Immature natural killer cell (primary cell): ENCODE measurements at regions not wholly inside any gene's neighbourhood (a gene's known extent, or its start where the extent isn't known, plus 50 kb on each side); places are given as distances from the start of the nearest gene placed in this dataset.

Experiments used
- DNase-seq, 3 donors: peaks; one replicate each; pipeline ENCODE4 v3.0.0; 2022; ENCODE audit warnings: mixed read lengths in 1 of 3
- H3K27ac Mint-ChIP-seq, 6 donors: one replicate each; pipeline ENCODE4 v1.8.0; 2020; ENCODE audit warnings: mixed read lengths in 6 of 6, mild to moderate bottlenecking in 5 of 6, inconsistent platforms in 4 of 6, moderate library complexity in 3 of 6
- H3K27me3 Mint-ChIP-seq, 3 donors: one replicate each; pipeline ENCODE4 v1.8.0; 2020 to 2021; ENCODE audit warnings: low read depth in 3 of 3, mild to moderate bottlenecking in 3 of 3, mixed read lengths in 3 of 3, moderate library complexity in 3 of 3, inconsistent platforms in 1 of 3
- H3K36me3 Mint-ChIP-seq, 3 donors: one replicate each; pipeline ENCODE4 v1.8.0; 2020; ENCODE audit warnings: mixed read lengths in 3 of 3, inconsistent platforms in 2 of 3, mild to moderate bottlenecking in 2 of 3
- H3K4me1 Mint-ChIP-seq, 2 donors: one replicate each; pipeline ENCODE4 v1.8.0; 2020; ENCODE audit warnings: inconsistent platforms in 2 of 2, mild to moderate bottlenecking in 2 of 2, mixed read lengths in 2 of 2, moderate library complexity in 1 of 2
- H3K4me3 Mint-ChIP-seq, 5 donors: one replicate each; pipeline ENCODE4 v1.8.0; 2020; ENCODE audit warnings: mild to moderate bottlenecking in 5 of 5, mixed read lengths in 5 of 5, inconsistent platforms in 3 of 5, moderate library complexity in 3 of 5
- H3K9me3 Mint-ChIP-seq, 6 donors: one replicate each; pipeline ENCODE4 v1.8.0; 2020; ENCODE audit warnings: mild to moderate bottlenecking in 6 of 6, mixed read lengths in 6 of 6, inconsistent platforms in 4 of 6, moderate library complexity in 3 of 6

- Mint-ChIP-seq H3K4me3 (no peak overlapping the region), H3K4me1 (no peaks in the 10 kb centered on the region), H3K27ac (no peak overlapping the region), H3K27me3 (peaks cover 0 to 6% (median 1%) of the 10 kb centered on the region in 3 donors), H3K9me3 (peaks cover 8 to 41% (median 20%) of the 10 kb centered on the region in 6 donors), H3K36me3 (no peaks in the 10 kb centered on the region)
- no peak for DNase-seq
Measured at GRCh38 chr13:63209330-63210017, 1793.8 kb upstream of the PCDH20 start.

- Mint-ChIP-seq H3K4me1 (no peaks in the 10 kb centered on the region), H3K4me3 (no peak overlapping the region), H3K27me3 (peaks cover 0 to 5% (median 1%) of the 10 kb centered on the region in 3 donors), H3K9me3 (peaks cover 8 to 40% (median 16%) of the 10 kb centered on the region in 6 donors), H3K36me3 (no peaks in the 10 kb centered on the region), H3K27ac (no peak overlapping the region)
- no peak for DNase-seq
Measured at GRCh38 chr13:63208826-63209225, 1793.2 kb upstream of the PCDH20 start.

- H3K27me3 Mint-ChIP-seq: peaks cover 0 to 1% (median 0%) of the 10 kb centered on the region in 3 donors
- no peak overlapping the region for H3K4me3 Mint-ChIP-seq
- no peak for DNase-seq
- H3K4me1 Mint-ChIP-seq: no peaks in the 10 kb centered on the region
- H3K36me3 Mint-ChIP-seq: no peaks in the 10 kb centered on the region
- no peak overlapping the region for H3K27ac Mint-ChIP-seq
- H3K9me3 Mint-ChIP-seq: peaks cover 9 to 29% (median 15%) of the 10 kb centered on the region in 6 donors
Measured at GRCh38 chr13:63206461-63206860, 1790.8 kb upstream of the PCDH20 start.

- H3K4me3 Mint-ChIP-seq: no peak overlapping the region
- H3K27me3 Mint-ChIP-seq: peaks cover 0 to 1% (median 0%) of the 10 kb centered on the region in 3 donors
- H3K36me3 Mint-ChIP-seq: no peaks in the 10 kb centered on the region
- DNase-seq: no peak
- peaks cover 6 to 22% (median 13%) of the 10 kb centered on the region in 6 donors for H3K9me3 Mint-ChIP-seq
- no peak overlapping the region for H3K27ac Mint-ChIP-seq
- no peaks in the 10 kb centered on the region for H3K4me1 Mint-ChIP-seq
Measured at GRCh38 chr13:63201493-63201892, 1785.8 kb upstream of the PCDH20 start.

DNA sequence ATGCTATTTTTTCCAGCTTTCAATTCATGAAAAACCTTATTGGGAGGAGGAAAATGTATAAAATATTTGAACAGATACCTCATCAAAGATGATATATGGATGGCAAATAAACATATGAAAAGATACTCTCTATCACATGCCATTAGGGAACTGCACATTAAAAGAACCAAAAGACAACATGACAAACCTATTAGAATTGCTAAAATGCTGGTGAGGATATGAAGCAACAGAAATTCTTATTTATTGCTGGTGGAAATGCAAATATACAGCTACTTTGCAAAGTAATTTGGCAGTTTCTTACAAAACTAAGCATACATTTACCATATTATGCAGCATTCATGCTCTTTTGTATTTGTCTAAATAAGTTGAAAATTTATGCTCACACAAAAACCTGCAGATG, 1783.9 kb upstream of the PCDH20 start:
- H3K36me3 Mint-ChIP-seq: no peaks in the 10 kb centered on the region
- no peak for DNase-seq
- H3K4me1 Mint-ChIP-seq: no peaks in the 10 kb centered on the region
- H3K9me3 Mint-ChIP-seq: peaks cover 10 to 23% (median 13%) of the 10 kb centered on the region in 6 donors
- no peak overlapping the region for H3K27ac Mint-ChIP-seq
- H3K4me3 Mint-ChIP-seq: no peak overlapping the region
- no peaks in the 10 kb centered on the region for H3K27me3 Mint-ChIP-seq

- Mint-ChIP-seq H3K36me3 (no peaks in the 10 kb centered on the region), H3K4me1 (no peaks in the 10 kb centered on the region), H3K27me3 (no peaks in the 10 kb centered on the region), H3K9me3 (peaks cover 10 to 17% (median 12%) of the 10 kb centered on the region in 6 donors), H3K4me3 (no peak overlapping the region), H3K27ac (no peak overlapping the region)
- DNase-seq: no peak
Measured at GRCh38 chr13:63198071-63198470, 1782.4 kb upstream of the PCDH20 start.

DNA sequence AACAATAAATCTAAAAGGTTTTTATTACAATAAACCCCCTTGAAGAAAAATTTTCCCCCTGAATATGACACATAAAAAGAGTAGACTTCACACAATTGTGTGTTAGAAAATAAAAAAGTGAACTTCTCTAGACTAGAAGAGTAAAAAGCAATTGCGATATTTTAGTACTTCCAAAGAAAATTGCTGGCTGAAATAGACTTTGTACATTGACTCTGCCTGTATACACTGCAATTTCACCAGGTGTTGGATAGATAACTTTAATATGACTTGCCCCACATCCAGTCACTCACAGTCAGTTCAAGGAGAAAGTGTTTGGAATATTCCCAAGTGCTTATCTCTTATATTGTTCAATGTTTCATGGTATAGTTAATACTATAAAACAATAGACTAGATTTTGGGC, 1780.1 kb upstream of the PCDH20 start:
- H3K36me3 Mint-ChIP-seq: peaks cover 0 to 4% (median 0%) of the 10 kb centered on the region in 3 donors
- H3K4me1 Mint-ChIP-seq: no peaks in the 10 kb centered on the region
- H3K27me3 Mint-ChIP-seq: no peaks in the 10 kb centered on the region
- H3K27ac Mint-ChIP-seq: no peak overlapping the region
- DNase-seq: no peak
- peaks cover 8 to 29% (median 12%) of the 10 kb centered on the region in 6 donors for H3K9me3 Mint-ChIP-seq
- H3K4me3 Mint-ChIP-seq: no peak overlapping the region

DNA sequence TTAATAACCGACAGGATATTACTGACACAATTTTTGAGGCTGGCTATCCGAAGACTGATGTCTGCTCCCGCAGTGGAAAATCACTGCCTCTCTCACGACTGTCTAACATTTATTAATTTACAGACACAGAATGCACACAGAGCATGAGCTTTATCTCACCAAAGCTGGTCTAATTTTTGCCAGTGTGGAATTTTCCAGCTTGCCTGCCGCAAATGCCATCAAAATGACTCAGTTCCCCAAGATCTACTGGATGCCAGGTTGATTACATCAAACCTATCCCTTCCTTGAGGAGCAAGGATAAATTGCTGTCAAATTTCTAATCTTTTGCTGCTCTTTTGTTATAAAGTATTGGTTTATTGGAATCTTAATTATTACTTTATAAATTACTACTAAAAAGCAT, 1775.1 kb upstream of the PCDH20 start:
- Mint-ChIP-seq H3K9me3 (peaks cover 13 to 40% (median 16%) of the 10 kb centered on the region in 6 donors), H3K4me1 (no peaks in the 10 kb centered on the region), H3K36me3 (peaks cover 0 to 4% (median 4%) of the 10 kb centered on the region in 3 donors), H3K4me3 (no peak overlapping the region), H3K27ac (no peak overlapping the region), H3K27me3 (no peaks in the 10 kb centered on the region)
- no peak for DNase-seq

DNA sequence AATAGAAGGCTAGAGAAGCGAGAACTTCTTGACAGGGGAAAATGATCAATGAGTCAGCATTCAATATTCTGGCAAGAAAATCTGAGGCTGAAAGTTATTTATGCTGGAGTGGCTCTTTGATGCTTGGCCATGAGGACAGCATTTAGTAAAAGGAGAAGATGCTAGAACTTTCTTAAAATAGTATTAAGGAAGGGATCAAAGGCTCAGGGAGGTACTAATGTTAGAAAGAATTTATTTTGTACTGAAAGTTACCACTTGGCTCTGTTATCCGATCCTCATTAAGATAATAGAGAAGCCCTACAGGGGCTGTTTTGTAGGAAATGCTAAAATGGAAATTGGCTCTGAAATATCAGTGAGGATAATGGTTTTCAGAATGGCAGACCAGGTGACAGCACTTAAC, 1774.6 kb upstream of the PCDH20 start:
- no peak overlapping the region for H3K27ac Mint-ChIP-seq
- H3K4me3 Mint-ChIP-seq: no peak overlapping the region
- no peaks in the 10 kb centered on the region for H3K4me1 Mint-ChIP-seq
- peaks cover 12 to 35% (median 14%) of the 10 kb centered on the region in 6 donors for H3K9me3 Mint-ChIP-seq
- no peaks in the 10 kb centered on the region for H3K27me3 Mint-ChIP-seq
- no peak for DNase-seq
- peaks cover 0 to 4% (median 4%) of the 10 kb centered on the region in 3 donors for H3K36me3 Mint-ChIP-seq

- H3K36me3 Mint-ChIP-seq: peaks cover 0 to 4% (median 4%) of the 10 kb centered on the region in 3 donors
- H3K27me3 Mint-ChIP-seq: no peaks in the 10 kb centered on the region
- H3K4me1 Mint-ChIP-seq: no peaks in the 10 kb centered on the region
- no peak overlapping the region for H3K4me3 Mint-ChIP-seq
- H3K27ac Mint-ChIP-seq: no peak overlapping the region
- no peak for DNase-seq
- peaks cover 10 to 33% (median 13%) of the 10 kb centered on the region in 6 donors for H3K9me3 Mint-ChIP-seq
Measured at GRCh38 chr13:63189712-63190111, 1774.1 kb upstream of the PCDH20 start.

- Mint-ChIP-seq H3K4me3 (no peak overlapping the region), H3K9me3 (peaks cover 11 to 33% (median 20%) of the 10 kb centered on the region in 6 donors), H3K27ac (no peak overlapping the region), H3K36me3 (no peaks in the 10 kb centered on the region), H3K27me3 (no peaks in the 10 kb centered on the region), H3K4me1 (no peaks in the 10 kb centered on the region)
- DNase-seq: no peak
Measured at GRCh38 chr13:63184693-63185092, 1769.0 kb upstream of the PCDH20 start.

DNA sequence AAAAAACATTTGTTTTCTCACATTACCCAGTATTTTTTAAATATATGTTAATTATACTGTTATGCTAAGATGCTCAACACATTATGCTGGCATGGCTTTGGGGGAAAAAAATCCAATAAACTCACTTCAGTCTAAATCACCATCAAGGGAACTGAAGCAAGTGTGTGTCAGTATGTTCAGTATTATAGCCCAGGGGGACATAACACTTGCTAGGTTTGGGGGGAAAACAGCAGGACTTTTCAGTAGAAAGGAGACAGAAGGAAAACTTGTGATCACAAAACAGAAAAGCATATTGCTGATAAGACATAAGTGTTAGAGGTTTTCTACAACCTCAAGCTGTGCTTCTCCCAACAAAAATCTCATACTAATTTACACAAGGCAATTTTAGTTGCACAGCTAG, 1759.9 kb upstream of the PCDH20 start:
- no peak overlapping the region for H3K27ac Mint-ChIP-seq
- no peaks in the 10 kb centered on the region for H3K4me1 Mint-ChIP-seq
- H3K9me3 Mint-ChIP-seq: peaks cover 13 to 57% (median 30%) of the 10 kb centered on the region in 6 donors
- peaks cover 0 to 4% (median 3%) of the 10 kb centered on the region in 3 donors for H3K36me3 Mint-ChIP-seq
- no peak overlapping the region for H3K4me3 Mint-ChIP-seq
- no peak for DNase-seq
- H3K27me3 Mint-ChIP-seq: peaks cover 0 to 2% (median 0%) of the 10 kb centered on the region in 3 donors

- no peak for DNase-seq
- Mint-ChIP-seq H3K27ac (no peak overlapping the region), H3K27me3 (peaks cover 0 to 2% (median 0%) of the 10 kb centered on the region in 3 donors), H3K9me3 (peaks cover 5 to 31% (median 14%) of the 10 kb centered on the region in 6 donors), H3K4me1 (no peaks in the 10 kb centered on the region), H3K36me3 (peaks cover 0 to 4% (median 0%) of the 10 kb centered on the region in 3 donors), H3K4me3 (no peak overlapping the region)
Measured at GRCh38 chr13:63167699-63168337, 1752.2 kb upstream of the PCDH20 start.

DNA sequence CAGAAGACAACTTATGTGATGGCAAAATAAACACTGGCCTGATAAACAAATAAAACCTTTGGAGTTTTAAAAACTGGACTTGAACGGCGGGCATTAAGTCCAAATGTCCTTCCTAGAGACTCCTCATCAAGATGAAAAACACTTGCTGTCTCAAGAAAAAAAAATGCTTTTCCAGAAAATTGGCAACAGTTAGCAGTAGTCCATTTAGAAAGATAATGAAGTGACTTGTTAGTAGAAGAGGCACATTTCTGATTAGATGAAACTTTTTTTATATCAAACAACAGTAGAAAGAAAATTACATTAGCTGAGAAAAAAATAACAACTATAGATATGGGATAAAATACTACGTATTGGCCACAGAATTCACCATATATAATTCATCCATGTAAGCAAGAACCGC, 1750.7 kb upstream of the PCDH20 start:
- Mint-ChIP-seq H3K4me1 (no peaks in the 10 kb centered on the region), H3K4me3 (no peak overlapping the region)
- DNase-seq: no peak

More for the DNA sequence above, 1750.7 kb upstream of the PCDH20 start:
- H3K27ac Mint-ChIP-seq: no peak overlapping the region
- peaks cover 0 to 2% (median 0%) of the 10 kb centered on the region in 3 donors for H3K27me3 Mint-ChIP-seq
- peaks cover 10 to 35% (median 19%) of the 10 kb centered on the region in 6 donors for H3K9me3 Mint-ChIP-seq
- H3K36me3 Mint-ChIP-seq: no peaks in the 10 kb centered on the region
